IMR-90 (cell line): ENCODE measurements at regions not wholly inside any gene's neighbourhood (a gene's known extent, or its start where the extent isn't known, plus 50 kb on each side); places are given as distances from the start of the nearest gene placed in this dataset.

Source experiments
- ATAC-seq: fragments of 200-7000 bp; cut with Tn5 transposase; 2 replicates; pipeline ENCODE4 v1.9.1; 2020; ENCODE audit warnings: low read depth, mild to moderate bottlenecking, moderate library complexity
- BruUV-seq: library from RNA; stranded (reverse); fragments of 400-500 nt; replicated peaks from 2 replicates; lab custom pipeline; 2021; lab: Mats Ljungman, UMichigan
- CTCF ChIA-PET: fragments of 300-600 bp; formaldehyde crosslinking; extraction: SDS; loops from one replicate; lab custom pipeline; 2021; ENCODE audit warnings: antibody characterized with exemption; lab: Yijun Ruan, JAX
- POLR2A ChIA-PET: fragments of 300-600 bp; sonication (Branson Sonifier 250); formaldehyde crosslinking; loops from one replicate; lab custom pipeline; 2022; ENCODE audit warnings: antibody characterized with exemption; ENCODE audit not compliant: unreplicated experiment; lab: Charles Lee
- DNase-seq: peaks from one replicate; pipeline ENCODE4 v3.0.0; 2013
- H2AFZ ChIP-seq: replicated peaks from 2 replicates; pipeline ENCODE3; 2013; ENCODE audit warnings: low read length, mild to moderate bottlenecking; ENCODE audit not compliant: poor library complexity
- H2AK5ac ChIP-seq: 2 replicates; pipeline ENCODE4 v1.6.1; 2013; ENCODE audit warnings: low read depth, low read length, inconsistent platforms
- H2AK9ac ChIP-seq: replicated peaks from 2 replicates; pipeline ENCODE3; 2013; ENCODE audit warnings: mild to moderate bottlenecking, low read depth, low read length, moderate library complexity; ENCODE audit not compliant: poor library complexity
- H2BK120ac ChIP-seq: 2 replicates; pipeline ENCODE4 v1.6.1; 2013; ENCODE audit warnings: low read depth, low read length, inconsistent platforms
- H2BK15ac ChIP-seq: 3 replicates; pipeline ENCODE4 v1.6.1; 2013; ENCODE audit warnings: low read depth, low read length, inconsistent platforms
- H2BK20ac ChIP-seq: 2 replicates; pipeline ENCODE4 v1.6.1; 2013; ENCODE audit warnings: low read depth, mild to moderate bottlenecking, inconsistent platforms, low read length, moderate library complexity
- H2BK5ac ChIP-seq: 2 replicates; pipeline ENCODE4 v1.6.1; 2013; ENCODE audit warnings: mild to moderate bottlenecking, low read depth, low read length, inconsistent platforms; ENCODE audit not compliant: poor library complexity, severe bottlenecking
- H3K14ac ChIP-seq: replicated peaks from 2 replicates; pipeline ENCODE4 v1.6.1; 2013; ENCODE audit warnings: low read depth, low read length, inconsistent platforms
- H3K18ac ChIP-seq: 2 replicates; pipeline ENCODE4 v1.6.1; 2013; ENCODE audit warnings: low read depth, low read length, control low read depth
- H3K23ac ChIP-seq: 2 replicates; pipeline ENCODE4 v1.6.1; 2013; ENCODE audit warnings: low read depth, low read length, inconsistent platforms
- H3K27ac ChIP-seq: 2 replicates; pipeline ENCODE4 v1.5.1; 2013; ENCODE audit warnings: mild to moderate bottlenecking, control low read depth, low read length; ENCODE audit not compliant: insufficient read depth
- H3K27me3 ChIP-seq: 2 replicates; pipeline ENCODE4 v1.6.1; 2013; ENCODE audit warnings: low read length; ENCODE audit not compliant: control insufficient read depth, insufficient read depth
- H3K36me3 ChIP-seq: 2 replicates; pipeline ENCODE4 v1.6.1; 2013; ENCODE audit warnings: low read length, mixed read lengths; ENCODE audit not compliant: control insufficient read depth, insufficient read depth
- H3K4ac ChIP-seq: 2 replicates; pipeline ENCODE4 v1.6.1; 2013; ENCODE audit warnings: low read depth, low read length, inconsistent platforms
- H3K4me1 ChIP-seq: 2 replicates; pipeline ENCODE4 v1.6.1; 2013; ENCODE audit warnings: low read length, mixed read lengths; ENCODE audit not compliant: control insufficient read depth, insufficient read depth
- H3K4me2 ChIP-seq: 2 replicates; pipeline ENCODE4 v1.6.1; 2013; ENCODE audit warnings: low read depth, mild to moderate bottlenecking, control low read depth, low read length, moderate library complexity
- H3K4me3 ChIP-seq: 2 replicates; pipeline ENCODE4 v1.5.1; 2013; ENCODE audit warnings: low read depth, mild to moderate bottlenecking, control low read depth, low read length, moderate library complexity; ENCODE audit not compliant: insufficient read depth
- H3K56ac ChIP-seq: 2 replicates; pipeline ENCODE4 v1.6.1; 2013; ENCODE audit warnings: low read length, inconsistent platforms; ENCODE audit not compliant: insufficient read depth; ENCODE audit errors: extremely low read depth
- H3K79me1 ChIP-seq, 2 experiments: 2 replicates each; pipeline ENCODE4 v1.6.1; 2013; ENCODE audit warnings: low read length in 2 of 2, inconsistent platforms in 1 of 2, low read depth in 1 of 2
- H3K9ac ChIP-seq: 2 replicates; pipeline ENCODE4 v1.6.1; 2013; ENCODE audit warnings: low read depth, low read length, control low read depth
- H3K9me1 ChIP-seq: 2 replicates; pipeline ENCODE4 v1.6.1; 2013; ENCODE audit warnings: low read length, inconsistent platforms; ENCODE audit not compliant: insufficient read depth
- H3K9me3 ChIP-seq: 2 replicates; pipeline ENCODE4 v1.6.1; 2013; ENCODE audit warnings: low read length; ENCODE audit not compliant: control insufficient read depth, insufficient read depth
- H4K20me1 ChIP-seq: 2 replicates; pipeline ENCODE4 v1.6.1; 2013; ENCODE audit warnings: low read length, inconsistent platforms; ENCODE audit not compliant: insufficient read depth
- H4K5ac ChIP-seq: 2 replicates; pipeline ENCODE4 v1.6.1; 2013; ENCODE audit warnings: mild to moderate bottlenecking, low read depth, low read length, control low read depth
- H4K8ac ChIP-seq, 2 experiments: 2 replicates each; pipeline ENCODE4 v1.6.1; 2013; ENCODE audit warnings: low read depth in 2 of 2, low read length in 2 of 2, control low read depth in 1 of 2, inconsistent platforms in 1 of 2
- H4K91ac ChIP-seq: 2 replicates; pipeline ENCODE4 v1.6.1; 2013; ENCODE audit warnings: low read depth, low read length, inconsistent platforms; ENCODE audit not compliant: insufficient read depth
- BHLHE40 ChIP-seq: fragments of 150-350 bp; IDR thresholded peaks from 2 replicates; pipeline ENCODE4 v1.6.1; 2016; ENCODE audit warnings: mild to moderate bottlenecking, low read depth, low read length
- CEBPB ChIP-seq: IDR thresholded peaks from 2 replicates; pipeline ENCODE4 v1.6.1; 2012; ENCODE audit warnings: low read depth, low read length, improper control_type of control experiment
- CHD1 ChIP-seq: IDR thresholded peaks from 2 replicates; pipeline ENCODE4 v1.6.1; 2012; ENCODE audit warnings: low read depth, low read length, improper control_type of control experiment
- MAZ ChIP-seq: IDR thresholded peaks from 2 replicates; pipeline ENCODE4 v1.6.1; 2012; ENCODE audit warnings: low read depth, mild to moderate bottlenecking, low read length, improper control_type of control experiment, moderate library complexity, borderline replicate concordance
- MXI1 ChIP-seq: IDR thresholded peaks from 2 replicates; pipeline ENCODE4 v1.6.1; 2012; ENCODE audit warnings: low read depth, mild to moderate bottlenecking, low read length, moderate library complexity, borderline replicate concordance
- POLR2A ChIP-seq: IDR thresholded peaks from 2 replicates; pipeline ENCODE4 v1.6.1; 2012; ENCODE audit warnings: mild to moderate bottlenecking, low read depth, low read length
- RAD21 ChIP-seq: IDR thresholded peaks from 2 replicates; pipeline ENCODE4 v1.6.1; 2012; ENCODE audit warnings: low read length, improper control_type of control experiment
- RFX5 ChIP-seq: IDR thresholded peaks from 2 replicates; pipeline ENCODE4 v1.8.0; 2012; ENCODE audit warnings: low read depth, mild to moderate bottlenecking, low read length, moderate library complexity
- WGBS, 2 experiments: methylation state at CpG; one replicate each; pipeline versions ENCODE4 v1.1.5 to v1.1.7; 2013; ENCODE audit warnings: missing lambda C conversion rate in 2 of 2; ENCODE audit not compliant: insufficient read length in 1 of 2; ENCODE audit errors: extremely low coverage in 2 of 2; 5-methylcytosine and 5-hydroxymethylcytosine counted together
- dilution Hi-C: fragments of 300-500 bp; cut with HindIII; formaldehyde crosslinking; loops from one replicate; pipeline ENCODE4 v1.14.3; 2018; ENCODE audit warnings: low sequenced_read_pairs; ENCODE audit not compliant: unreplicated experiment
- in situ Hi-C: fragments of 300-500 bp; cut with MboI; formaldehyde crosslinking; loops from 3 replicates; pipeline ENCODE4 v1.14.3; 2019; ENCODE audit warnings: low sequenced_read_pairs, inconsistent platforms, mixed read lengths
- intact Hi-C: fragments of 100-400 bp; cut with micrococcal nuclease; formaldehyde crosslinking; loops from 2 replicates; pipeline ENCODE4 v1.10.0; 2022
- TF ChIP-seq, protein P1 (sequence below): fragments of 150-350 bp; IDR thresholded peaks from 2 replicates; pipeline ENCODE4 v1.6.1; 2016; ENCODE audit warnings: low read depth, mild to moderate bottlenecking, low read length, moderate library complexity, borderline replicate concordance
- TF ChIP-seq, protein P2 (sequence below): conservative IDR thresholded peaks from 2 replicates; pipeline ENCODE4 v1.5.1; 2012; ENCODE audit warnings: mild to moderate bottlenecking, low read depth, low read length, improper control_type of control experiment
- TF ChIP-seq, protein P3 (sequence below): fragments of 150-350 bp; IDR thresholded peaks from 2 replicates; pipeline ENCODE4 v1.6.1; 2017; ENCODE audit warnings: mild to moderate bottlenecking, antibody characterized with exemption, low read length, low read depth

DNA sequence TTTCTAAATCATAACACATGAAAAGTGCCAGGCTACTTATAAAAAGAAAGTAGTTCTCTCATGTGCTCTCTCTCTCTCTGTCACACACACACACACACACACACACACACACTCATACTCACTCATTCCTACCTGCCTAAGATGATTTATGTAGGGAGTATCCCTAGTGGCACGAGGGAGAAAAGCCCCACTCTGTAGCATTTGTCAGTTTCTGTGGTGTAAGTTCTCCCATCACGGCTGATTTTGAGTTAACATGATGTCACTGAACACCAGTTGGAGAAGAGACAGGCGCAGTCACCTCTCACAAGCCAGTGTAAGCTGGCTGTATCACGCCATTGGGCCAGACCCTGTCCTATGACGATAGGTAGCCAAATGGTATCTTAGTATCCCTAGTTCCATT, 395.4 kb downstream of the SFMBT2 start:
- DNase-seq = no peak
- dilution Hi-C loops = no loop called here
- POLR2A ChIA-PET = no interaction called here
- Histone ChIP-seq H3K36me3 (no peaks in the 10 kb centered on the region), H3K9ac (no peak overlapping the region), H4K91ac (no peak overlapping the region), H2BK15ac (no peak overlapping the region), H2BK120ac (no peak overlapping the region), H3K9me3 (no peaks in the 10 kb centered on the region), H2BK5ac (no peak overlapping the region), H3K18ac (no peak overlapping the region), H3K4me3 (no peak overlapping the region), H3K4me2 (no peak overlapping the region), H2AK9ac (no peak overlapping the region), H3K27ac (no peak overlapping the region), H3K4me1 (no peaks in the 10 kb centered on the region), H3K9me1 (no peaks in the 10 kb centered on the region), H2AFZ (no peak overlapping the region), H3K27me3 (no peaks in the 10 kb centered on the region), H3K14ac (no peak overlapping the region), H4K8ac (no peak overlapping the region), H2AK5ac (no peak overlapping the region), H3K4ac (no peak overlapping the region), H4K20me1 (no peaks in the 10 kb centered on the region), H3K23ac (no peak overlapping the region), H3K79me1 (no peaks in the 10 kb centered on the region), H4K5ac (no peak overlapping the region), H3K56ac (no peak overlapping the region), H2BK20ac (no peak overlapping the region)
- no peak for ATAC-seq
- TF ChIP-seq CEBPB = no peak
- no peak for TF ChIP-seq RAD21
- TF ChIP-seq POLR2A = no peak
- TF ChIP-seq BHLHE40 = no peak
- no peak for TF ChIP-seq CHD1
- no peak for TF ChIP-seq MXI1
- TF ChIP-seq MAZ = no peak
- TF ChIP-seq, protein P1, sequence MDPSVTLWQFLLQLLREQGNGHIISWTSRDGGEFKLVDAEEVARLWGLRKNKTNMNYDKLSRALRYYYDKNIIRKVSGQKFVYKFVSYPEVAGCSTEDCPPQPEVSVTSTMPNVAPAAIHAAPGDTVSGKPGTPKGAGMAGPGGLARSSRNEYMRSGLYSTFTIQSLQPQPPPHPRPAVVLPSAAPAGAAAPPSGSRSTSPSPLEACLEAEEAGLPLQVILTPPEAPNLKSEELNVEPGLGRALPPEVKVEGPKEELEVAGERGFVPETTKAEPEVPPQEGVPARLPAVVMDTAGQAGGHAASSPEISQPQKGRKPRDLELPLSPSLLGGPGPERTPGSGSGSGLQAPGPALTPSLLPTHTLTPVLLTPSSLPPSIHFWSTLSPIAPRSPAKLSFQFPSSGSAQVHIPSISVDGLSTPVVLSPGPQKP = no peak
- TF ChIP-seq, protein P2, sequence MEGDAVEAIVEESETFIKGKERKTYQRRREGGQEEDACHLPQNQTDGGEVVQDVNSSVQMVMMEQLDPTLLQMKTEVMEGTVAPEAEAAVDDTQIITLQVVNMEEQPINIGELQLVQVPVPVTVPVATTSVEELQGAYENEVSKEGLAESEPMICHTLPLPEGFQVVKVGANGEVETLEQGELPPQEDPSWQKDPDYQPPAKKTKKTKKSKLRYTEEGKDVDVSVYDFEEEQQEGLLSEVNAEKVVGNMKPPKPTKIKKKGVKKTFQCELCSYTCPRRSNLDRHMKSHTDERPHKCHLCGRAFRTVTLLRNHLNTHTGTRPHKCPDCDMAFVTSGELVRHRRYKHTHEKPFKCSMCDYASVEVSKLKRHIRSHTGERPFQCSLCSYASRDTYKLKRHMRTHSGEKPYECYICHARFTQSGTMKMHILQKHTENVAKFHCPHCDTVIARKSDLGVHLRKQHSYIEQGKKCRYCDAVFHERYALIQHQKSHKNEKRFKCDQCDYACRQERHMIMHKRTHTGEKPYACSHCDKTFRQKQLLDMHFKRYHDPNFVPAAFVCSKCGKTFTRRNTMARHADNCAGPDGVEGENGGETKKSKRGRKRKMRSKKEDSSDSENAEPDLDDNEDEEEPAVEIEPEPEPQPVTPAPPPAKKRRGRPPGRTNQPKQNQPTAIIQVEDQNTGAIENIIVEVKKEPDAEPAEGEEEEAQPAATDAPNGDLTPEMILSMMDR = no peak
- TF ChIP-seq, protein P3, sequence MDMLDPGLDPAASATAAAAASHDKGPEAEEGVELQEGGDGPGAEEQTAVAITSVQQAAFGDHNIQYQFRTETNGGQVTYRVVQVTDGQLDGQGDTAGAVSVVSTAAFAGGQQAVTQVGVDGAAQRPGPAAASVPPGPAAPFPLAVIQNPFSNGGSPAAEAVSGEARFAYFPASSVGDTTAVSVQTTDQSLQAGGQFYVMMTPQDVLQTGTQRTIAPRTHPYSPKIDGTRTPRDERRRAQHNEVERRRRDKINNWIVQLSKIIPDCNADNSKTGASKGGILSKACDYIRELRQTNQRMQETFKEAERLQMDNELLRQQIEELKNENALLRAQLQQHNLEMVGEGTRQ = no peak
- no peak for TF ChIP-seq RFX5
- CTCF ChIA-PET = no interaction called here
- WGBS, 2 experiments = no CpG with 5 or more reads among the region's 5 CpGs
- in situ Hi-C loops = no loop called here
- intact Hi-C loops = no loop called here
- BruUV-seq = no TSS peak
